ENCODE measurements at regions not wholly inside any gene's neighbourhood (a gene's known extent, or its start where the extent isn't known, plus 50 kb on each side); places are given as distances from the start of the nearest gene placed in this dataset.
"Not testable (repeated sequence)": the region's sequence is repeated elsewhere in the genome, so short reads cannot be mapped to it uniquely, and the experiment has no call there.

- no peak overlapping the region for H3K4me3 ChIP-seq (ENCODE audit: low read length)
- no peak overlapping the region for H3K9ac ChIP-seq (ENCODE audit: low read length)
- H3K36me3 ChIP-seq (ENCODE audit: control insufficient read depth, insufficient read depth, low read length), result no peaks in the 10 kb centered on the region
- H3K27ac ChIP-seq (ENCODE audit: low read depth, low read length), result no peak overlapping the region
- H3K27me3 ChIP-seq (ENCODE audit: control insufficient read depth, insufficient read depth, low read length), result no peaks in the 10 kb centered on the region
- no peaks in the 10 kb centered on the region for H3K4me1 ChIP-seq (ENCODE audit: control insufficient read depth, insufficient read depth, low read length)
These were observed 663.8 kb downstream of the C12orf50 start for GRCh38 chr12:87365423-87365822.

- H3K4me3 ChIP-seq (ENCODE audit: low read length), result no peak overlapping the region
- H3K27ac ChIP-seq (ENCODE audit: low read depth, low read length), result no peak overlapping the region
- H3K9ac ChIP-seq (ENCODE audit: low read length), result no peak overlapping the region
- no peaks in the 10 kb centered on the region for H3K4me1 ChIP-seq (ENCODE audit: control insufficient read depth, insufficient read depth, low read length)
- no peaks in the 10 kb centered on the region for H3K27me3 ChIP-seq (ENCODE audit: control insufficient read depth, insufficient read depth, low read length)
- no peaks in the 10 kb centered on the region for H3K36me3 ChIP-seq (ENCODE audit: control insufficient read depth, insufficient read depth, low read length)
These were observed 665.6 kb downstream of the C12orf50 start for GRCh38 chr12:87363497-87364084.

DNA sequence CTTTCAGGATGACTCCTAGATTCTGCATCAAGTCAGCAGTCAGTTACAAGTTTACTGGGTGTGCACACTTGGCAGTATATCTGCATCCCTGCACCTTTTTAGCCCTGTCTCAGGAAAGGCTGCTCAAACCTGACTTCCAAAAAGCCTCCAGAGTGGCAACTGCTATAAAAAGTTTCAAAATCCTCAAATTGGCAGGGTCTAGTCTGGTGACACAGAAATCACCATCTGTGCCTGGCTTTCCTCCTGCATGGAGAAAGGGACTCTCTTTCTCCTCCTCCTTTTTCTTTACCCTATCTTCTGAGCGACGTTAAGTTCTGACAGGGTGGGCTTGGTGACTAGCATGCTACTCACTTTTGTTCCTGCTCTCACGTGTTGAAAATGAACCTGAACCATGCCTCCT, 679.5 kb downstream of the C12orf50 start:
- Histone ChIP-seq H3K9ac (ENCODE audit: low read length) (no peak overlapping the region), H3K36me3 (ENCODE audit: control insufficient read depth, insufficient read depth, low read length) (no peaks in the 10 kb centered on the region)

DNA sequence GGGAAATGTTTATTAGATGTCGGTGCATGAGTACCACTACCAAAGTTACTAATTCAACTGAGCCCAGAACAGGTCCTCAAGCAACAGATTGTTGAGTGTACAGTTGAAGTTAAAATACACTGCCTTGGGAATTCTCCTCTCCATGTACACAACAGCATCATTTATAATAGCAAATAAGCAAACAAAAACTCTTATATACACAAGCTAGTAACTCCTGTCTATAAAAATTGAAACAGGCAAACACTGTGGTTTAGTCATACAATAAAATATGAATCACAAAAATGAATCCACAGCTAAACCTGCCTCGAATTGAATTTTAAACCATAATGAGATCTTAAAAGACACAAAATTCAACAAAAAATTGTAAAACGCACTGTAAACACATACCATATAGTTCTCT, 681.1 kb downstream of the C12orf50 start:
- H3K4me1 ChIP-seq (ENCODE audit: control insufficient read depth, insufficient read depth, low read length), result no peaks in the 10 kb centered on the region
- H3K4me3 ChIP-seq (ENCODE audit: low read length), result no peak overlapping the region
- no peak overlapping the region for H3K9ac ChIP-seq (ENCODE audit: low read length)
- no peaks in the 10 kb centered on the region for H3K27me3 ChIP-seq (ENCODE audit: control insufficient read depth, insufficient read depth, low read length)
- no peak overlapping the region for H3K27ac ChIP-seq (ENCODE audit: low read depth, low read length)
- H3K36me3 ChIP-seq (ENCODE audit: control insufficient read depth, insufficient read depth, low read length), result no peaks in the 10 kb centered on the region

More for the DNA sequence above, 679.5 kb downstream of the C12orf50 start:
- no peaks in the 10 kb centered on the region for H3K4me1 ChIP-seq (ENCODE audit: control insufficient read depth, insufficient read depth, low read length)
- H3K27ac ChIP-seq (ENCODE audit: low read depth, low read length), result no peak overlapping the region
- no peak overlapping the region for H3K4me3 ChIP-seq (ENCODE audit: low read length)
- H3K27me3 ChIP-seq (ENCODE audit: control insufficient read depth, insufficient read depth, low read length), result no peaks in the 10 kb centered on the region

DNA sequence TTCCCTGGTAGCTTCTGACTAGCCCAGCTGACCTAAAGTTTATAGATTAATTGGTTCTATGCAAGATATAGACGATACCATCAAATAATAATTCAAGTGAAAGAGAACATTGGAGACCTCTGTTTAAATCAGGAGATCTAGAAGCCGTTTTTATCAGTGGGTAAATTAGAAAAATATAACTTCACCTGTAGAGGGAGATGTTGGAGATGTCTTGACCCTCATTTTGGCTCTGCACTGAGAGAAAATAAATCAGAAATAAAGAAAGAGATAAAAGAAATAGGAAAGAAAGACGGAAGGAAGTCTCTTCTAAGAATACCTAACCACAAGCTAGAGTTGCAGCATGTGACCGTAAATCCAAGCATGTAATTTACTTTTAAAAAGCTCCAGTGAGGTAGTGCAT, 684.5 kb downstream of the C12orf50 start:
- Histone ChIP-seq H3K36me3 (ENCODE audit: control insufficient read depth, insufficient read depth, low read length) (no peaks in the 10 kb centered on the region), H3K27me3 (ENCODE audit: control insufficient read depth, insufficient read depth, low read length) (no peaks in the 10 kb centered on the region), H3K27ac (ENCODE audit: low read depth, low read length) (no peak overlapping the region), H3K4me1 (ENCODE audit: control insufficient read depth, insufficient read depth, low read length) (no peaks in the 10 kb centered on the region), H3K9ac (ENCODE audit: low read length) (no peak overlapping the region), H3K4me3 (ENCODE audit: low read length) (no peak overlapping the region)

GRCh38 chr12:87338681-87339080, 690.5 kb downstream of the C12orf50 start:
- no peak overlapping the region for H3K27ac ChIP-seq (ENCODE audit: low read depth, low read length)
- H3K36me3 ChIP-seq (ENCODE audit: control insufficient read depth, insufficient read depth, low read length), result no peaks in the 10 kb centered on the region
- H3K4me1 ChIP-seq (ENCODE audit: control insufficient read depth, insufficient read depth, low read length), result no peaks in the 10 kb centered on the region
- no peak overlapping the region for H3K9ac ChIP-seq (ENCODE audit: low read length)
- H3K4me3 ChIP-seq (ENCODE audit: low read length), result no peak overlapping the region
- H3K27me3 ChIP-seq (ENCODE audit: control insufficient read depth, insufficient read depth, low read length), result no peaks in the 10 kb centered on the region

DNA sequence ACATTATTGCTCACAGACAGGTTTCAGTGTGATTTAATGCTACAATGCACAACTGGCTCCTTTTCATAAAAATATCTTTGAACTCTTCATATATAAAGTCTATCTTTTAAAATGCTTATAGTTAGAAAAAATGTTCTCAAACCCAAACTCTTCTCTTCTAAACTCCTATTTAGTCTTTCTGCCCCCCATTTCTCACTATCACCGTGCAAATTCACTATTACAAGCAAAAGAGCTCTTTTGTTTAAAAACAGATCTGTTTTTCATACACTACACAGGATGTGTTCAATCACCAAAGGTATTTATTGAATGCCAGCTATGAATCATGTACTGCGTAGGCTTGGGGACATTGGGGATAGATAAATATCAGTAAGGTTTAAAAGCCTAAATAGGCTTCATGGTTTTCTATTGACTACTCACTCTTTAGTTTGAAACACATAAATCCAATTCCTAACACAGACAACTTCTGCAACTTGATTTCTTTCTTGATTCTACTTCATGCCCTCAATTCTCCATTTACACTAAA, 692.3 kb downstream of the C12orf50 start:
- Histone ChIP-seq H3K27me3 (ENCODE audit: control insufficient read depth, insufficient read depth, low read length) (no peaks in the 10 kb centered on the region), H3K36me3 (ENCODE audit: control insufficient read depth, insufficient read depth, low read length) (no peaks in the 10 kb centered on the region), H3K4me1 (ENCODE audit: control insufficient read depth, insufficient read depth, low read length) (no peaks in the 10 kb centered on the region), H3K9ac (ENCODE audit: low read length) (no peak overlapping the region), H3K27ac (ENCODE audit: low read depth, low read length) (no peak overlapping the region), H3K4me3 (ENCODE audit: low read length) (no peak overlapping the region)

DNA sequence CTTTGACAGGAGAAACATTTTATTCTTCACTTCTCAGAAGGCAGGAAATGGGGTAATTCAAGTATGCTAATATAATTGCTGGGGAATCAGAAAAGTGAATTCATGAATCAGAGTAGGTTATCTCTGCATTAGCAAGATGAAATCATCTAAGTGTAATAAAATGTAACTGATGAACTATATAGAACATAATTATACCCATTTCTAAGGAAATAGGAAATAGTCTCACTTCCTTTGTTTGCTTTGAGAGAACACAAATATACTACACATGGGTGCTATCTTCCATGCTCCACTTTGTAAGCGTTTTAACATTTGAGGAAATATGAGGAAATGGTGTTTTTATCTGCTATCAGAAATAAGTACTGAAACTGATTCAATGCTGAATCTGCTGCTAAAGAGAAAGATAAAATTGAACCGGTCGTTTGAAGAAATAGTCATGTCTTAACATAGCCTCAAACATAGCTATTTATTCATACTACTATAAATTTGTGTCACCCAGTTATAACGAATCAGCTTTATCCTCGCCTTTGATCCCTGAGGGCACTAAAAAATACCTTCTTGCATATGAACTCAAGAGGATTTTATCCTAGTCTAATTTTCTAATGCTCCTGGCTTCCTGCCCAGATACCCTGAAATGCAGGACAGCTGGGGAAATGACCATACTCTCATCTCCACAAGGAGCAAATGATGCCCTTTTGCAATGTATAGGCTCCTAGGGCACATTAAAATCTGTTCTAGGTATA, 696.0 kb downstream of the C12orf50 start:
- Histone ChIP-seq H3K27ac (ENCODE audit: low read depth, low read length) (no peak overlapping the region), H3K9ac (ENCODE audit: low read length) (no peak overlapping the region), H3K36me3 (ENCODE audit: control insufficient read depth, insufficient read depth, low read length) (no peaks in the 10 kb centered on the region), H3K4me3 (ENCODE audit: low read length) (no peak overlapping the region), H3K4me1 (ENCODE audit: control insufficient read depth, insufficient read depth, low read length) (no peaks in the 10 kb centered on the region), H3K27me3 (ENCODE audit: control insufficient read depth, insufficient read depth, low read length) (no peaks in the 10 kb centered on the region)

DNA sequence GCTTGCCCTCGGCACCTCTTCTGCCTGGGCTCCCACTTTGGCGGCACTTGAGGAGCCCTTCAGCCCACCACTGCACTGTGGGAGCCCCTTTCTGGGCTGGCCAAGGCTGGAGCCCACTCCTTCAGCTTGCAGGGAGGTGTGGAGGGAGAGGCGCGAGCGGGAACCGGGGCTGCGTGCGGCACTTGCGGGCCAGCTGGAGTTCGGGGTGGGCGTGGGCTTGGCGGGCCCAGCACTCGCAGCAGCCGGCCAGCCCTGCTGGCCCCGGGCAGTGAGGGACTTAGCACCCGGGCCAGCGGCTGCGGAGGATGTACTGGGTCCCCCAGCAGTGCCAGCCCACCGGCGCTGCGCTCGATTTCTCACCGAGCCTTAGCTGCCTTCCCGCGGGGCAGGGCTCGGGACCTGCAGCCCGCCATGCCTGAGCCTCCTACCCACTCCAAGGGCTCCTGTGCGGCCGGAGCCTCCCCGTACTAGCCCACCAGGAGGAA, 699.1 kb downstream of the C12orf50 start:
- H3K36me3 ChIP-seq (ENCODE audit: control insufficient read depth, insufficient read depth, low read length); H3K27me3 ChIP-seq (ENCODE audit: control insufficient read depth, insufficient read depth, low read length); H3K9ac ChIP-seq (ENCODE audit: low read length); H3K4me3 ChIP-seq (ENCODE audit: low read length); H3K27ac ChIP-seq (ENCODE audit: low read depth, low read length); H3K4me1 ChIP-seq (ENCODE audit: control insufficient read depth, insufficient read depth, low read length): not testable (repeated sequence)

- Histone ChIP-seq H3K36me3 (ENCODE audit: control insufficient read depth, insufficient read depth, low read length) (no peaks in the 10 kb centered on the region), H3K4me1 (ENCODE audit: control insufficient read depth, insufficient read depth, low read length) (no peaks in the 10 kb centered on the region), H3K4me3 (ENCODE audit: low read length) (no peak overlapping the region), H3K27me3 (ENCODE audit: control insufficient read depth, insufficient read depth, low read length) (no peaks in the 10 kb centered on the region), H3K27ac (ENCODE audit: low read depth, low read length) (no peak overlapping the region), H3K9ac (ENCODE audit: low read length) (no peak overlapping the region)
These were observed 699.9 kb downstream of the C12orf50 start for GRCh38 chr12:87329076-87329863.

DNA sequence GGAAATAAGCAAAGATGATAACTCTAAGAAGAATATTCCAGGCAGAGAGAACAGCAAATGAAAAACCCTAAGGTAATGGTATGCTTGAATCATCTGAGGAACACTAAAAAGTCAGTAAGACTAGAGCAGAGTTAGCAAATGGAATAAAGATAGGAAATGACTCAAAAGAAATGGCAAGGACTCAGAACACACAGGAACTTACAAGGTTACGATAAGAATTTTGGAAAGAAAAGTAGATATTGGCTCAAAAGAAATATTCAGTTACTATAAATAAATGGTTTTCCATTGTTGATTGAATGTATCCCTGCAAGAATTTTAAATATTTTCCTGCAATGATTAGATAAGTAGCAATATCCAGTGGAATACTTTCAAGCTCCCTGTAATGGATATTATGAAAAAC, 705.8 kb downstream of the C12orf50 start:
- Histone ChIP-seq H3K27me3 (ENCODE audit: control insufficient read depth, insufficient read depth, low read length) (no peaks in the 10 kb centered on the region), H3K4me1 (ENCODE audit: control insufficient read depth, insufficient read depth, low read length) (no peaks in the 10 kb centered on the region), H3K4me3 (ENCODE audit: low read length) (no peak overlapping the region), H3K36me3 (ENCODE audit: control insufficient read depth, insufficient read depth, low read length) (no peaks in the 10 kb centered on the region), H3K27ac (ENCODE audit: low read depth, low read length) (no peak overlapping the region), H3K9ac (ENCODE audit: low read length) (no peak overlapping the region)

DNA sequence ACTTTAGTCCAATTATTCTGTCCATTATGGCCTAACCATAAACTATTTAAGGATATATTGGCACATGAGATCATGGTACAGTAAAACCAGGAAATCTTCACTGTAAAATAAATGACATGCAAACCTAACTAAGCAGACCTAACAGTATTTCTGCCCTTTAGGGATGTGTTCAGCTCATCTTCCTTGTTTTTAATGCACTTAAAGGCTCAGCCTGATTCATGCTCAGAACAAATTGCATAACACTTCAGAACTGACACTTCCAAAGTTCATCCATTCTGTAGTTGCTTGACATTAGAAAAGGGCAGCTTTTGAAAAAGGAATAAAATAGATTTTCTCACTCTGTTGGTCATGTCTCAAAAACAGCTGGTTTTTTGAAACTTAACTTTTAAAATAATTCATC, 708.5 kb downstream of the C12orf50 start:
- no peak overlapping the region for H3K4me3 ChIP-seq (ENCODE audit: low read length)
- H3K27me3 ChIP-seq (ENCODE audit: control insufficient read depth, insufficient read depth, low read length), result no peaks in the 10 kb centered on the region
- no peak overlapping the region for H3K9ac ChIP-seq (ENCODE audit: low read length)
- H3K4me1 ChIP-seq (ENCODE audit: control insufficient read depth, insufficient read depth, low read length), result no peaks in the 10 kb centered on the region
- H3K36me3 ChIP-seq (ENCODE audit: control insufficient read depth, insufficient read depth, low read length), result no peaks in the 10 kb centered on the region
- no peak overlapping the region for H3K27ac ChIP-seq (ENCODE audit: low read depth, low read length)

All from rectal smooth muscle tissue (tissue), 1 donor.